CD14-positive monocyte (primary cell): ENCODE measurements at regions not wholly inside any gene's neighbourhood (a gene's known extent, or its start where the extent isn't known, plus 50 kb on each side); places are given as distances from the start of the nearest gene placed in this dataset.

ENCODE experiments used
- DNase-seq, 3 donors: peaks; one replicate each; pipeline ENCODE4 v3.0.0-alpha.2; 2011 to 2022
- H2AFZ ChIP-seq: 2 replicates; pipeline ENCODE4 v1.6.0; 2012; ENCODE audit warnings: mild to moderate bottlenecking, low read depth, low read length, inconsistent platforms; ENCODE audit not compliant: insufficient read depth, poor library complexity, severe bottlenecking
- H3K27ac ChIP-seq, 2 donors: 1 replicate in 1 of 2; 2 replicates in 1 of 2; pipeline ENCODE4 v1.5.1; 2012 to 2013; ENCODE audit warnings: low read length in 2 of 2, control low read depth in 1 of 2, inconsistent platforms in 1 of 2, low read depth in 1 of 2, mild to moderate bottlenecking in 1 of 2
- H3K27me3 ChIP-seq, 2 donors: one replicate each; pipeline versions ENCODE4 v1.6.0 to v1.6.1; 2011 to 2013; ENCODE audit warnings: low read length in 2 of 2; ENCODE audit not compliant: control insufficient read depth in 2 of 2, insufficient read depth in 2 of 2
- H3K36me3 ChIP-seq, 2 donors: replicated peaks in 1 of 2; 1 replicate in 1 of 2; 2 replicates in 1 of 2; pipeline versions ENCODE4 v1.5.1 to v1.6.1; 2012 to 2013; ENCODE audit warnings: low read length in 2 of 2, control low read depth in 1 of 2, inconsistent platforms in 1 of 2, mild to moderate bottlenecking in 1 of 2; ENCODE audit not compliant: insufficient read depth in 2 of 2, control insufficient read depth in 1 of 2
- H3K4me1 ChIP-seq, 2 donors: 1 replicate in 1 of 2; 2 replicates in 1 of 2; pipeline versions ENCODE4 v1.5.1 to v1.6.1; 2012 to 2013; ENCODE audit warnings: low read length in 2 of 2, control low read depth in 1 of 2, inconsistent platforms in 1 of 2, mild to moderate bottlenecking in 1 of 2, moderate library complexity in 1 of 2; ENCODE audit not compliant: insufficient read depth in 2 of 2, control insufficient read depth in 1 of 2
- H3K4me2 ChIP-seq: replicated peaks from 2 replicates; pipeline ENCODE3; 2012; ENCODE audit warnings: low read length, moderate library complexity, mild to moderate bottlenecking; ENCODE audit not compliant: poor library complexity, severe bottlenecking; ENCODE audit errors: extremely low read depth
- H3K4me3 ChIP-seq, 3 experiments: fragments of 200-600 bp in 1 of 3; sonication (generic) in 1 of 3; replicated peaks in 1 of 3; 1 replicate in 2 of 3; 2 replicates in 1 of 3; pipeline ENCODE4 v1.5.1; 2011 to 2013; ENCODE audit warnings: low read length in 3 of 3, mild to moderate bottlenecking in 3 of 3, control low read depth in 2 of 3, low read depth in 2 of 3, inconsistent platforms in 1 of 3, moderate library complexity in 1 of 3
- H3K79me2 ChIP-seq: 2 replicates; pipeline ENCODE4 v1.6.0; 2012; ENCODE audit warnings: mild to moderate bottlenecking, control low read depth, inconsistent platforms, low read length, moderate library complexity; ENCODE audit not compliant: insufficient read depth
- H3K9ac ChIP-seq: 2 replicates; pipeline ENCODE4 v1.6.0; 2017; ENCODE audit warnings: low read length, mild to moderate bottlenecking; ENCODE audit not compliant: insufficient read depth, poor library complexity, severe bottlenecking
- H3K9me3 ChIP-seq, 2 donors: replicated peaks in 1 of 2; 1 replicate in 1 of 2; 2 replicates in 1 of 2; pipeline versions ENCODE4 v1.5.1 to v1.6.1; 2012 to 2013; ENCODE audit warnings: low read length in 2 of 2, control low read depth in 1 of 2; ENCODE audit not compliant: control insufficient read depth in 1 of 2, insufficient read depth in 1 of 2
- H4K20me1 ChIP-seq: 2 replicates; pipeline ENCODE4 v1.6.0; 2012; ENCODE audit warnings: mild to moderate bottlenecking, low read length, control low read depth, moderate library complexity; ENCODE audit not compliant: insufficient read depth
- H3K27ac Mint-ChIP-seq, 7 donors: one replicate each; pipeline ENCODE4 v1.8.0; 2020; ENCODE audit warnings: mild to moderate bottlenecking in 7 of 7, mixed read lengths in 7 of 7, moderate library complexity in 6 of 7, inconsistent platforms in 2 of 7
- H3K27me3 Mint-ChIP-seq, 3 donors: one replicate each; pipeline ENCODE4 v1.8.0; 2021 to 2022; ENCODE audit warnings: low read depth in 3 of 3, mild to moderate bottlenecking in 3 of 3, mixed read lengths in 3 of 3, moderate library complexity in 3 of 3, inconsistent platforms in 1 of 3
- H3K36me3 Mint-ChIP-seq, 2 donors: one replicate each; pipeline ENCODE4 v1.8.0; 2020; ENCODE audit warnings: mixed read lengths in 2 of 2, inconsistent platforms in 1 of 2, mild to moderate bottlenecking in 1 of 2
- H3K4me1 Mint-ChIP-seq: one replicate; pipeline ENCODE4 v1.8.0; 2020; ENCODE audit warnings: mild to moderate bottlenecking, mixed read lengths
- H3K4me3 Mint-ChIP-seq, 2 donors: one replicate each; pipeline ENCODE4 v1.8.0; 2020; ENCODE audit warnings: mild to moderate bottlenecking in 2 of 2, mixed read lengths in 2 of 2, moderate library complexity in 1 of 2
- H3K9me3 Mint-ChIP-seq, 7 donors: one replicate each; pipeline ENCODE4 v1.8.0; 2020 to 2022; ENCODE audit warnings: mixed read lengths in 7 of 7, mild to moderate bottlenecking in 6 of 7, moderate library complexity in 6 of 7, inconsistent platforms in 2 of 7
- WGBS: methylation state at CpG from one replicate; pipeline ENCODE4 v1.1.5; 2013; ENCODE audit warnings: missing lambda C conversion rate; ENCODE audit not compliant: insufficient coverage; 5-methylcytosine and 5-hydroxymethylcytosine counted together
- intact Hi-C, 2 donors: fragments of 100-400 bp; cut with micrococcal nuclease; formaldehyde crosslinking; loops; one replicate each; pipeline versions ENCODE4 v1.15.0 to v1.15.1; 2023
- TF ChIP-seq, protein P1 (sequence below): fragments of 200-600 bp; IDR thresholded peaks from one replicate; pipeline ENCODE4 v1.8.0; 2022; ENCODE audit warnings: antibody characterized with exemption, mild to moderate bottlenecking

DNA sequence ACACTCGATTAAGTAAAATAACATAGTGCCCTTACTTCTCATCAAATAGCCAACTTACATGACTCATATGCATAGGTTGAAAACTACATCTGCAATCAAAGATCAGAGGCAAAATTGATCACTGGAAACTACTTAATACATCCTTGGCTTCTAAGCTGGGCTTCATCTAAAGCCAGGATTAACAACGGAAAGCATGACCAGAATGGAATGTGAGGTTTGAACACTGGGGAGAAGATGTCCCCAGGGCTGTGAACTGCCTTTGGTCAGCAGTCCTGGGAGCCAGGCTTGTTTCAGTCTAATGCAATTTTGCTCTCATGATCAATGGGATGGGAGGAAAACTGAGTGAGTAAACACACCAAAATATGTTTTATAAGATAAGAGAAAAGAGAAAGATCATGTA, 192.5 kb upstream of the TTC29 start:
- no peaks in the 10 kb centered on the region for H3K36me3 Mint-ChIP-seq

DNA sequence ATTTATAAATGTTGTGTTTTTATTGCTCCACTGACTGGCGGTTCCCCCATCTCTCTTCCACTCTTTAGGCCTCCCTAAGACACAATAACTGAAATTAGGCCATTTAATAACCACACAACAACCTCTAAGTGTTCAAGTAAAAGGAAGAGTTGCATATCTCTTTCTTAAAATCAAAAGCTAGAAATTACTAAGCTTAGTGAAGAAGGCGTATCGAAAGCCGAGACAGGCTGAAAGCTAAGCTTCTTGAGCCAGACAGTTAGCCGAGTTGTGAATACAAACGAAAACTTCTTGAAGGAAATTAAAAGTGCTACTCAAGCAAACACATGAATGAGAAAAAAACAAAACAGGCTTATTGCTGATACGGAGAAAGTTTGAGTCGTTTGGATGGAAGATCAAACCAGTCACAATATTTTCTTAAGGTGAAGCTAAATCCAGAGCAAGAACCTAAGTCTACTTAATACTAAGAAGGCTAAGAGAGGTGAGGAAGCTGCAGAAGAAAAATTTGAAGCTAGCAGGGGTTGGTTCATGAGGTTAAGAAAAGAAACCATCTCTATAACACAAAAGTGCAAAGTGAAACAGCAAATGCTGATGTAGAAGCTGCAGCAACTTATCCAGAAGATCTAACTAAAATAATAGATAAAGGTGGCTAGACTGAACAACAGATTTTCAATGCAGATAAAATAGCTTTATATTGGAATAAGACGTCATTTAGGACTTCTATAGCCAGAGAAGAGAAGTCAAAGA, 194.0 kb upstream of the TTC29 start:
- no peaks in the 10 kb centered on the region for H3K9me3 ChIP-seq
- H3K4me3 ChIP-seq: no peak overlapping the region
- H3K9ac ChIP-seq: no peak overlapping the region
- H3K27me3 ChIP-seq: no peaks in the 10 kb centered on the region
- no peaks in the 10 kb centered on the region for H3K79me2 ChIP-seq
- Mint-ChIP-seq H3K27ac (no peak overlapping the region), H3K4me3 (no peak overlapping the region), H3K36me3 (no peaks in the 10 kb centered on the region), H3K9me3 (peaks cover 2 to 11% (median 3%) of the 10 kb centered on the region in 7 donors), H3K4me1 (no peaks in the 10 kb centered on the region), H3K27me3 (peaks cover 0 to 4% (median 2%) of the 10 kb centered on the region in 3 donors)
- intact Hi-C loops: no loop called here
- H3K4me1 ChIP-seq: no peaks in the 10 kb centered on the region
- no peak overlapping the region for H2AFZ ChIP-seq
- TF ChIP-seq, protein P1, sequence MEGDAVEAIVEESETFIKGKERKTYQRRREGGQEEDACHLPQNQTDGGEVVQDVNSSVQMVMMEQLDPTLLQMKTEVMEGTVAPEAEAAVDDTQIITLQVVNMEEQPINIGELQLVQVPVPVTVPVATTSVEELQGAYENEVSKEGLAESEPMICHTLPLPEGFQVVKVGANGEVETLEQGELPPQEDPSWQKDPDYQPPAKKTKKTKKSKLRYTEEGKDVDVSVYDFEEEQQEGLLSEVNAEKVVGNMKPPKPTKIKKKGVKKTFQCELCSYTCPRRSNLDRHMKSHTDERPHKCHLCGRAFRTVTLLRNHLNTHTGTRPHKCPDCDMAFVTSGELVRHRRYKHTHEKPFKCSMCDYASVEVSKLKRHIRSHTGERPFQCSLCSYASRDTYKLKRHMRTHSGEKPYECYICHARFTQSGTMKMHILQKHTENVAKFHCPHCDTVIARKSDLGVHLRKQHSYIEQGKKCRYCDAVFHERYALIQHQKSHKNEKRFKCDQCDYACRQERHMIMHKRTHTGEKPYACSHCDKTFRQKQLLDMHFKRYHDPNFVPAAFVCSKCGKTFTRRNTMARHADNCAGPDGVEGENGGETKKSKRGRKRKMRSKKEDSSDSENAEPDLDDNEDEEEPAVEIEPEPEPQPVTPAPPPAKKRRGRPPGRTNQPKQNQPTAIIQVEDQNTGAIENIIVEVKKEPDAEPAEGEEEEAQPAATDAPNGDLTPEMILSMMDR: no peak
- no peaks in the 10 kb centered on the region for H4K20me1 ChIP-seq
- H3K27ac ChIP-seq: no peak overlapping the region
- no peak for DNase-seq
- WGBS: 100% methylated on average over 2 of the region's 9 CpGs
- H3K4me2 ChIP-seq: no peak overlapping the region
- H3K36me3 ChIP-seq: no peaks in the 10 kb centered on the region

More for the DNA sequence above, 192.5 kb upstream of the TTC29 start:
- Mint-ChIP-seq H3K4me3 (no peak overlapping the region), H3K27me3 (peaks cover 0 to 6% (median 2%) of the 10 kb centered on the region in 3 donors), H3K4me1 (no peaks in the 10 kb centered on the region), H3K27ac (no peak overlapping the region), H3K9me3 (peaks cover 2 to 11% (median 3%) of the 10 kb centered on the region in 7 donors)
- no peaks in the 10 kb centered on the region for H3K36me3 ChIP-seq
- H4K20me1 ChIP-seq: no peaks in the 10 kb centered on the region
- WGBS: no CpG with 5 or more reads among the region's 2 CpGs
- no peak for DNase-seq
- no peak overlapping the region for H3K4me3 ChIP-seq
- H3K4me1 ChIP-seq: no peaks in the 10 kb centered on the region
- TF ChIP-seq, protein P1: no peak
- H3K27me3 ChIP-seq: no peaks in the 10 kb centered on the region
- H3K4me2 ChIP-seq: no peak overlapping the region
- H3K27ac ChIP-seq: no peak overlapping the region
- no peak overlapping the region for H3K9ac ChIP-seq
- H3K9me3 ChIP-seq: no peaks in the 10 kb centered on the region
- intact Hi-C loops: no loop called here
- no peak overlapping the region for H2AFZ ChIP-seq
- no peaks in the 10 kb centered on the region for H3K79me2 ChIP-seq
